Activated gamma-delta T cell treated with Interleukin-2 at 50 U/mL for 16 hours (primary cell): ENCODE measurements at regions not wholly inside any gene's neighbourhood (a gene's known extent, or its start where the extent isn't known, plus 50 kb on each side); places are given as distances from the start of the nearest gene placed in this dataset.
"Not testable (repeated sequence)": the region's sequence is repeated elsewhere in the genome, so short reads cannot be mapped to it uniquely, and the experiment has no call there.

Experiments used
- DNase-seq: peaks from one replicate; pipeline ENCODE4 v3.0.0-alpha.2; 2020

DNA sequence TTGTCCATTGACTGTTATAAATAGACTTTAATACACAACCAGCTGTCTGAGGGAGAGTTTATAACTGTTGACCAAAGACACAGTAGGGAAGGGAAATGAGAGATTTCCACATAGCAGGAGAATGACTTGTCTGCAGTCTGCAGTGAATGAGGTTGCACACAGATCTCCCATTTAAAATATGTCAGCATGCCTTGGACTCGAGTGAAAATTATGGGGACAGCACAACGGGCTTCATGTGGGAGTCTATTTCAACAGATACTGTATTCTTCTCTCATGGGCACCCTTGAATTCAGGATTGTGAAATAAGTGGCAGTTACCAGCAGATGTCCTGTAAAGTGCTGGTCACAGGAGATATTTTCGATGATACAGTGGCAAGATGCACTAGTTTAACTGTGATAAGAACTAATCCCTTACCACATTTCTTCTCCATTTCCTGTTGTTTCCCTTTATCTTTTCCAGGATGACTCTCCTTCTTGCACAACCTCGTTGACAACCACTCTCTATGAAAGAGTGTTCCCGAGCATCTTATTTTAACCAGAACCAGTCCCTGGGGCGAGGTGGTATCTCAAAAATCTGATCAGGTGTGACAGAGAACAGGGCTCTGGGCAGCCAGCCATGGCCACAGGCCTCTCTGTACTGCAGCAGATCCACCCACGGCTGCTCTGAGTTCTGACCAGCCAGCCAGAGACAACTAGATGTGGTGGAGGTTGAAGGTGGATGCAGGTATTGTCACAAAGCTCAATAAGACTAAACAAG is 51.5 kb upstream of the MAP3K1 start:
- DNase-seq = no peak

DNA sequence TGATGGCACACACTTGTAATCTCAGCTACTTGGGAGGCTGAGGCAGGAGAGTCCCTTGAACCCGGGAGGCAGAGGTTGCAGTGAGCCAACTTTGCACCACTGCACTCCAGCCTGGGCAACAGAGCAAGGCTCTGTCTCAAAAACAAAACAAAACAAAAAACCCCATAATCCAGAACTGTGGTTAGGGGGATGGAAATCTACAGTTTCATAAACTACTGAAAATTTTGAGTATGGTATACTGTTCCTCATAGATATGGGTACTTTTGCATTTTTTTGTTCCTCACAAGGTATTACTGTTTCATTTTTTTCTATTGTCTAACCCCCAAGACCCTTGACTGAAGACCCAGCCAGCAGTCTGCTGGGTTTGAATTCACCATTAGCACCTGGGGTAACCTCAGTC is 52.2 kb upstream of the MAP3K1 start:
- no peak for DNase-seq

DNA sequence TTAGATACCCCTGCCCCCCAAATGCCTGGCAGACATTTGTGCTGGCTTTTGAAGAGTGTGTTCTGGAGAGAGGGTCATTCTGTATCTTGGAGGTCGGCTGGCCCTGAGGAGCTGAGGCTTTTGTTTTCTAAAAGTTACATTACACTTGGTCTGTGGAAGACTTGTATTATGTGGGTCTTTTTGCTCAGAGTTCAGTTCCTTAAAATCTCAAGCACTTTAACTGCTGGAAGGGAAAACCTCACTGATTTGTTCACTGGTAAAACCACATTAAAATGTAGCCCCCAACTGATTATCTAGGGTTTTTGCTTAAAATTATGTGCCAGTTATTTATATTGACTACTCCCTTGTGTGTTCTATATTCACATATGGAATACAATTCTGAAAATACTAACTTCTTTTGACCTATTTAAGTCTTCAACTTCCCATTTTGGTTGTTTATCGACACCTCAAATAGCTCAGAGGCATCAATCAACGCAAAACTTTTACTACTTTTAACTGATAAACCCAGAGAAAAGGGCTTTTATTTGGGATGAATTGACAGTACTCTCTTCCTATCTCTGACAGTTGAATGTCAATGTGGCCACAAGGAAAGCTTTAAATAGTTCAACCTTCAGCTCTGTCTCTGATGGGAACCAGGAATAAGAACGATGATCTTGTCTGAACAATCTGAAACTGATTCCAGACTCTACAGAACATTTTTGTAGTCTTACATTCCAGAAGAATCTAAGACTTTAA is 54.0 kb upstream of the MAP3K1 start:
- no peak for DNase-seq

DNA sequence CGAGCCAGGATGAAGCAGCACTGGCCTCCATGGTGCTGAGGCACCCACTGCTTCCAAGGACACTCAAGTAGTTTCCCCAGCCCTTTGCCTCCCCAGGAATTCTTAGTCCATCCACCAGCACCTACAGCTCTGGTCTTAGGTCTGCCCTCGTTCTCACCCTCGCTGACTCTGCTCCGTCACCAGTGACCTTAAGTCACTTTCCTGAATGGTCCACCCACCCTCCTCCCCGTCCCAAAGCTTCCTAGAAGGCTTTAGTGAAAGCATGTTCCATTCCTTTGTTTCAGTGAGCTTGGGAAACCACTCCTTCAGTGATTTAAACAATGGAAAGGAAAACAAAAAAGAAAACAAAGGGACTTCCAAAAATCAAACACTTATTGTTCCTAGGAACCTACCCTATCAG is 54.6 kb upstream of the MAP3K1 start:
- no peak for DNase-seq

DNA sequence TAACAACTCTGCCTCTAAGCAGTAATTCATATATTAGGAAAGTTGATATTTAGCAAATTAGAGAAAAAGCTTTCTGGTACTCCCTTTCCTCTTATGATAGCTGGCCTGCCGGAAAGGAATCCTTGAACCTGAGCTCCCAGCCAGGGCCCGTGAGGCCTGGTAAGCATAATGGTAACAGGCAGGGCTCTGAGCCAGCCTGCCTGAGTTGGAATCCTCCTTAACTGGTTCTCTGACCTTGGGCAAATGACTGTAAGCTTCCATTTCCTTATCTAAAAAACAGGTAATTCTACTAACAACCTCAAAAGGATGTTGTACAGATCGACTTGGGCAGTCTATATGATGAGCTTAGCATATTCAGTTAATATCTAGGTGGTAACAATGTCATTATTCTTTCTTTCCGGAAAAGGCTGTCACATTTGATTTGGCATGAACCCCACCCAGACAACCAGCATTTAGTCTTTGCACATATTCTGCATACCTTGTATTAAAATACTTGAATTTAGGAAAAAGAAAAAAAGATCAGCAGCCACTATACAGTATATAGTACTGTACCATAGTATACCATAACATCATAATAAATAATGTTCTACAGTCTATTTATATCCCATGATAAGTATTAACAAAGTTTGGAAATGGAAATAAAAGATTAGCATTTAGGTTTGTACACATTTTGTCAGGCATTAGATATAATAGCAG is 55.7 kb upstream of the MAP3K1 start:
- DNase-seq = no peak

DNA sequence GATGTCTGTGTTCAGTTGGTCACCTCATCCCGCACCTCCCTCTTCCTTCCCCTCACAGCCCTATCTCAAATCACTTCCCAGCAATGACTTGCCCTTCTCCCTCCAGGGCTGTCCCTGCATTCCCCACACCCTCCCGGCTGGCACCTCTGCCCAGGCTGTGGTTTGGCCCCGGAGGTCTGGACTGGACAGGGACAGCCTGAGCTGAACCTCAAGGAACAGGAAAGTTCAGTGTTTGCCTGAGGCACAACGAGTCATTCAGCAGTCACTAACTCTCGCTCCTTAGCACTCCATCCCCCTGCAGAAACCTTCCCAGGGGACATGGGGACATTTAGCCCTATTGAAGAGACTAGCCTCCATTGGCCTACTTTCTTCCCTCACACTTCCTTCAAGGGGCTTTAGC is 58.3 kb upstream of the MAP3K1 start:
- DNase-seq = no peak

DNA sequence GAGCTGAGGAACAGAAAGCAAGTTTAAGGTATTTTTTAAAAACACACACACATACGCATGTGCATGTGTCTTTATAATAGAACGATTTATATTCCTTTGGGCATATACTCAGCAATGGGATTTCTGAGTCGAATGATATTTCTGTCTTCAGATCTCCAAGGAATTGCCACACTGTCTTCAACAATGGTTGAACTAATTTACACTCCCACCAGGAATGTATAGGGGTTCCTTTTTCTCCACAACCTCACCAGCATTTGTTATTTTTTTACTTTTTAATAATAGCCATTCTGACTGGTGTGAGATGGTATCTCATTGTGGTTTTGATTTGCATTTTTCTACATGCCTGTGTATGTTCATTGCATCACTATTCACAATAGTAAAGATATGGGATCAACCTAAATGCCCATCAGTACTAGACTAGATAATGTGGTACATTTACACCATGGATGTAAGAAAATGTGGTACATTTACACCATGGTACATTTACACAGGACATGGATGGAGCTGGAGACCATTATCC is 60.3 kb upstream of the MAP3K1 start:
- no peak for DNase-seq

DNA sequence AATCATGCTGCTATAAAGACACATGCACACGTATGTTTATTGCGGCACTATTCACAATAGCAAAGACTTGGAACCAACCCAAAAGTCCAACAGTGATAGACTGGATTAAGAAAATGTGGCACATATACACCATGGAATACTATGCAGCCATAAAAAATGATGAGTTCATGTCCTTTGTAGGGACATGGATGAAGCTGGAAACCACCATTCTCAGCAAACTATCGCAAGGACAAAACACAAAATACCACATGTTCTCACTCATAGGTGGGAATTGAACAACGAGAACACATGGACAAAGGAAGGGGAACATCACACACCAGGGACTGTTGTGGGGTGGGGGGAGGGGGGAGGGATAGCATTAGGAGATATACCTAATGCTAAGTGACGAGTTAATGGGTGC is 61.8 kb upstream of the MAP3K1 start:
- not testable (repeated sequence) for DNase-seq

DNA sequence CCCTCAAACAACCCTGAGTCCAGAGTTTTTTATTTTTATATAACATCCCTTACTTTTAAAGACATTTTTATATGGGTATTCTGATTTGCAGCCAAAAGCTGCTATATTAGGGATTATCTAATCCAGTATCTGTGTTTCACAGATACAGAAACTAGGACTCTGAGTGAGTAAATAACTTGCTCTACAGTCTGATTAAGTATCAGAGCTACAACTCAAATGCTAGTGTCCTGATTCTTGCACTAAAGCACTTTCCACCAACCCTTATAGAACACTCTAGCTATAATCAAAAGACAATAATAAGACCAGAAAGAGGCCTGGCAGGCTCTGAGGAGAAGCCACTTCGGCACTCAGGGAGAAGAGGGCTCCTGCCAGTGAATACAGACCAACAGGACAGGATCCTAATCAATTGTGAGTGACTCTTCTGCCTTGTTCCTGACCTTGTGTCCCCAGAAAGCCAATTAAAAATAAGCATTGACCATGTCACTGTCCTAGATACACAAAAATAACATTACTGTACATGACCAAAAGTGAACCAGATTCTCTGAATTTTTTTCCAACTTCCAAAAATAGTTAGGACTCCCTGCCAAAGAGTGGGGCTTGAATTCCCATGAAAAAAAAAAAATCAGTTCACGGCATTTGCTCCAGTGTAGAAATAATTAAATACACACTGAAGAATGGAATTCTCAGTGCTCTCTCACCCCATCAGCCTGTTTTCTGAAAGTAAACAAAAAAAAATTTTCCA is 63.6 kb upstream of the MAP3K1 start:
- no peak for DNase-seq

DNA sequence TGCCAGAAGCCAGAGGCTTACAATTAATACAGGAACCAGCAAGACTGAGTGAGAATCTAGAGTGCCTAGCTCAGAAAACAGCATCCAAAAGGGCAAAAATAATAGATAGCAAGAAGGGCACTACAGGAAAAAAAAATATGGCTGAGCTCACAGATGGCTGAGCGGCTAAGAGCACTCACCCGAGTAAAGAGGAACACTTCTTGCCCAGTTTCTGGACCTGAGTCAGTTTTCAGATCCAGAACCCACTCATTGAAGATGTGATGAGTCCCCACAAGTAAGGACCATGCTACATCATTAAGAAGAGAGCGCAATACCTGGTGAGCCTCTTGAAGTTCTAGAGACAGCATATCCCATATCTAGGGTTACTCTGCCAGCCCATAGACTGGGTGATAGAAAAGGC is 65.5 kb upstream of the MAP3K1 start:
- no peak for DNase-seq

DNA sequence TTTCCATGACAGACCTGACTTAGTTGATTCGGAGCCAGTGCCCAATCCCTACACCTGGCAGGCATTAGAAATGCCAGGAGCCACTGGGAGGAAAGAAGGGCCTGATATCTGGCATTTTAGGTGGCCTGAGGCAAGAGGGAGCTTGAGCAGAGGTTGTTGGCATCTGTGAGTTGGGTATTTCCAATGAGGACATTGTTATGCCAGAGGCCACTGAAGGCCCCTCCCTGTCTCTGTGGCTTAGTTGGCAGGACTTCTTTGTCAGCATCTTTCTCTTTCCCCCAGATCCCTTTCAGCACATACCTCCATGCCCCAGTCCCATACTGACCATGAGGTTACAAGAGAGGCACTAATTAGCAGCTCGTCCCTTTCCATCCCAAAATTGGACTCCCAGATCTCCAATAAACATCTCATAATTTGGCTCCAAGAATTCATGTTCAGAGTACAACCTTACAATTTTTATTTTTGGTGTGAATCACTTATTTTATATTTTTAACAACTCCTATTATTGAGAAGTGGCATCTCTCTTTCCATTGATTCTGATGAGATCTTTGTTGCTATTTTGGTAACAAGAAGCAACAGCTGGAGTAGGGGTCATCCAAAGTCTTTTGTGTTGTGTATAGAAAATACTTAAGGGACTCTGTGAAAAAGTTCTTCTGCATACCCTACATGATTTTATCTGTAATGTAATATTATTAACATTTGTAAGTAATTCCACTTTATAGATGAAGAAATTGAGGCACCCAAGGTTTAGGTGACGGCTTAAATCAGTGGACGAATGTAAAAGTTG is 68.6 kb upstream of the MAP3K1 start:
- DNase-seq = no peak

DNA sequence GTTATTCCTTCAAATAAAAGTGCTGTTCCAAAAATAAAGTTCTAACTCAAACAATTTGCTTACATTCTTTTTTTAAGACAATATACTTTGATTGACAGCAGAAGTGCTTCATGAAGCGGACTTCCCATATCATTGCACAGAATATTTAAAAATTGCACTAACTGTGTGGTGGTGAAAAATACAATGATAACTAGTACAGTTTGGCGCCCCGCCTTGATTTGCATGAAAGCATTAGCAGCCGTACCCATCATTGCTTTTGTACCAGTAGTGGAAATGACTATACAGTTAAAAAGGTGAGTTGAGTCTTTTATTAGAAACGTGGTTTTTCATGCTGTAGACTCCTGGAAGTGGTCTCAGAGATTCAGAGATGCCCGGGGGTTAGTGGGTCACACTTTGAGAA is 69.5 kb upstream of the MAP3K1 start:
- no peak for DNase-seq

DNA sequence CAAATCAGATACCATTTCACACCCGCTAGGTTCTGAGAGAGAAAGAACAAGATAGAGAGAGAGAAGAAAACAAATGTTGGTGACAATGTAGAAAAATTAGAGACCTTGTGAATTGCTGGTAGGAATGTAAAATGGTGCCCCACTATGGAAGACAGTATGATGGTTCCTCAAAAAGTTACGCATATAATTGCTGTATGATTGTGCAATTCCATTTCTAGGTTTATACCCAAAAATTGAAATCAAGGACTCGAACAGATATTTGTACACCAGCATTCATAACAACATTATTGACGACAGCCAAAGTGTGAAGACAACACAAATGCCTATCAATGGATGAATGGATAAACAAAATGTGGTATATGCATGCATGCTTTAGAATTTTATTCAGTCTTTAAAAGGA is 74.5 kb upstream of the MAP3K1 start:
- no peak for DNase-seq

DNA sequence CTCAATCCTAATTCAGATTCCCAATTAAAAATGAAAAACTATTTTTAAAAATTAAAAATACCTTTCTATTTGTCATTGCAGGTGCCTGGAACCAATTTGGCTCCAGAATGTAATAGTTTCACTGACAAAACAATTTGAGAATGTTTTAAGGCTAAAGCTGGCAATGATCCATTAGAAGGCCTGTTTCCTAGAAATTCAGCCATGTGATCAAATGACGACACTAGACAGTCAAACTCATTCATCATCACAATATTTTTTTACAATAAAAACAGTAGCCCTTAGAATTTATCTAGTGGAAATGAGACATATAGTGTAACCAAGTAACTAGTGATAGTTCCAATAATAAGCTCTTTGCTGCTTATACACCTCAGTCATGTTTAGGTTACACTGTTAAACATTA is 75.4 kb upstream of the MAP3K1 start:
- no peak for DNase-seq

DNA sequence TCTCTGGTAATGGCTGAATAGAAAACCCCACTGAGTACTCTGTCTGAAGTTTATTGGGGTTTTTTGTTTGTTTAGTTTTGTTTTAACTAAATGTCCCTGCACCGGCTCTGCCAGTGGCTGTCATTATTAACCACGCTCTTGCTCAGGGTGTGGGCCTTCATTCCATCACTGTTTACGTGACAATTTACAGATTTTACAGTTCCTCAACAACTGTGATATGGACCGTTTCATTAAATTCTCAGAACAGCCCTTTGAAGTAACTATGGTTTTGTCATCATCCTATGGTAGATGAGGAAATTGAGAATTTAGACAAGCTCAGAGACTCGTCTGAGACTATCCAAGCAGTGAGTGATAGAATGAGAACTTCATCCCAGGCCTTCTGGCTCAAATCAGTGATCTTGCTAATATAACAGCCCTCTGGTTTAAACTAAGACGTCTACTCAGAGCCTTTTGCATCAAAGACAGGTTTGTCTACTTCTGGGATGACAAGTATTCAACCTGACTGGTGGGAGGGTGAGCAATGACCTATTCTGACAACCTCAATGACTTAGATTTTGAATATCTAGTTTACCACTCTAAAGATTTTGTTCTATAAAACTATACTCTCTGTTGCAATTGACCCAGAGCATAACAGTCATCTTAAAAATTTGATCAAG is 77.3 kb upstream of the MAP3K1 start:
- DNase-seq = no peak

DNA sequence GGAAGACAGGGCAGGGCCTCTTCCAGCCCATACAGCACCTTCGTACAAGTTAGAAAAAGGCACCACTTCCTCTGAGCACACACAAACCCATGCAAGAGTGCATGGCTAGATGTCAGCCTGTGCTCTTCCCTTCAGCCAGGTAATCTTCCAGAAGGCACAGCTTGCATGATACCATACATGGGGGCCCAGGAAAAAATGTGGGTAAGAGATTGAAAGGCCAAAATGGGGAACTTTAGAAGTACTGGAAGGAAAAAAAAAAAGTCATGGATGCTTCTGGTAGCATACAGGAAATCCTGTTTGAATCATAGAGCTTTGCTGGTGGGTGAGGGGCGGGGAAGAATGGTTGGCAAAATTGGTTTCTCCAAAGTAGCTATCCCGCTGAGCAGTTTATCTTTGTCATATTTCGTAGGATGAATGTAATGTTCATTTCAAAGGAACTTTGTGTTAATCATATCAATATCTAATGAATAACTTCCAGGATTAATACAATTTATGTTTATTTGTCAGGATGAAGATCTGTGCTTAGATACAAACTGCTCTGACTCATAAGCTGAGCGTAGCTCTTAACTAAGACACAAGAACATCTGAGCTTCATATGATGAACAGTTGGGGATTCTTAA is 78.2 kb upstream of the MAP3K1 start:
- peak; percentile 5 for DNase-seq

DNA sequence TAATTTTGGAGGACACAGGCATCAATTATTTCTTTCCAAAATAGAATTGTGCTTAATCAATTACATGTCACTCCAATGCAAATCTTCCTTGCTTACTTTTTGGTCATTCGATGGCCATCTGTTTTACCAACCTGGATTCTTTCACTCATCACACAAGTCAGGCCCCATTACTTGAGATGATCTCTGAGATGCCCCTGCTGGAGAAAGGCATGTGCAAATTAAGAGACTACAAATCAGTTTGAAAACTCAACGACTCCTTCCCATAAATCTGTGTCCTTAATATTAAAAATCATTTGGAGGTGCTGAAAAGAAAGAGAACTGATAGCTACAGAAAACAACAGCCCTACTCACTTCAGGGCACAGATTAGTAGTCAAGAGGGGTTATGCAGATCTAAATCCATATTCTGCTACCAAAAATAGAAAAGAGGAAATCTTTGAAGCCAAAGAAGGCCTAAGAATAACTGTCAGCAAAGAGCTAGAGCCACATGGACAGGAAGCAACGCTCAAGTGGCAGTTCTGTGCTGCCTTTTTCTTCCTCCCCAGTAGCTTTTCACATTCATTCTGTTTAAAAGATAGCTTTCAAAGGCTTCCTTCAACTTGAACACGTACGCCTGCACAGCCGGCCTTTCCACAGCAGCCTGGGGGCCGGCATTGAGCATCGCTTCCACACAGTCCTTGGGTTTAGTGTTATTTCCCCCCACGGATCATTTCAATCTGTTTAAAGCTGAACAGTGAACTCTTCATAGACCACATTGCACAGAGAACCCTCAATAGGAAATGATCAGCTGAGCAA is 79.3 kb upstream of the MAP3K1 start:
- no peak for DNase-seq

DNA sequence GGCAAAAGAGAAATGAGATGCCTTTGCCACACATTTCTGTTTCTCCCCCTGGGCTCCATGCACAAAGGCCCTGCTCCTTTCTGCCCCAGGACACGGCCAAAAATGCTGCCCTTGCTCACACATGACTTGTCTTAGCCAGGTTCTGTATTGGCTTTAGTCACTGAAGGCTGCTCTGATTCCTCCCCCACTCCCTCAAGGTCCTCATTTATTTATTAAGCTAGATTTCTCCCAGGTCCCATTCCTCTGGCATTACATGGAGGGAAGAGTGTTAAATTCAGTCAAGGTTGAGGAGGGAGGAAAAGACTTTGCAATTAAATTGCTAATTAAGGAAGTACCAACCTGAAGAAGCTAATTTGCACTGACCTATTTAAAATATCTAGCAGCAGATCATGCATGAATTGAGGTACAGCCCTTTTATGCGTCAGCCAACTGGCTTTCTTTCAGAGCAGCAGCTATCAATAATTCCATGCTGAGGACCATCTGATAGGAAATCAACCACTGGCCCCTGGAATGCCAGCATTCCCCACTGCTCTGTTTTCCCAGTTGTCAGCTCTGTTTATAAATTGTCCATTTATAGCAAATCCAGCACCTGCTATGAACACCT is 81.2 kb upstream of the MAP3K1 start:
- no peak for DNase-seq

DNA sequence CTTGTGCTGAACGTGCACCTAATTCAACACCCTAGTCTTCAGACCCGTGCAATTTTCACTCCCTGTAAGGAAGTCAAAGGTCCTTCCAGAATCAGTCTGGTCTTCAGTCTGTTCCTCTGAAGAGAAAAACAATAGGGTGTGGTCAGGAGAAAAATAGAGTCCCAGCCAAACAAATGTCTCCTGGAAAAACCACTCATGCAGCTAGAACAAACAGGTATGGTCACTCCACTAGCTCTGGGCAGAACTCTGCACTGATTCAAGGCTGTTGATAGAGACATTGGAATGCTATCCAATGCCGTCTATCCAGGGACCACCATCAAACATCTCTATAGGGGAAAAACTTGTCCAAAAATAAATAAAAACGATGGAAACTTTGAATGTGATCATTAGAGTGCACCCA is 81.8 kb upstream of the MAP3K1 start:
- DNase-seq = no peak

DNA sequence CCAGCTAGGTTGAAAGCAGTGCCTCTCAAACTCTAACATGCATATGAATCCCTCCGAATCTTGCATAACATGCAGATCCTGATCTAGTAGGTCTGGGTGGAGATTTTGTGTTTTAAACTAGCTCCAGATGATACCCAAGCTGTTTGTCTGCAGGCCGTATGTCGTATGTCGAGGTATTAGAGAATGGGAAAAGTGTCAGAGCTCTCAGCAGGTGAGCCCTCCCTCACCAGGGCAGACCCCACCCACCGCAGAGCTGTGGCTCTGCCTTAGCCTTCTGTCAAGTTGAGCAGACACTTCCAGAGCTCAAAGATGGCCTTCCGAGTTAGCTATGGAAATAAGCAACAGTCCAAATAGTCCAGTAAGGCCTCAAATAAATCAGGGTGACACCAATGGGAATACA is 83.2 kb upstream of the MAP3K1 start:
- DNase-seq = no peak
